ENCODE measurements at regions not wholly inside any gene's neighbourhood (a gene's known extent, or its start where the extent isn't known, plus 50 kb on each side); places are given as distances from the start of the nearest gene placed in this dataset.

- Histone ChIP-seq H3K4me3 (no peak overlapping the region), H3K27me3 (no peaks in the 10 kb centered on the region), H3K9me3 (ENCODE audit: low read depth) (no peaks in the 10 kb centered on the region), H3K27ac (no peak overlapping the region), H3K4me1 (ENCODE audit: low read depth) (peaks cover 17% of the 10 kb centered on the region), H3K36me3 (no peaks in the 10 kb centered on the region)
- no peak for TF ChIP-seq CTCF (IDR thresholded peaks at IDR 0.05; ENCODE audit: low read depth, low read length)
- peak; percentile 43 to 66 for DNase-seq (ENCODE audit: low read depth in 1 of 2, low spot score in 1 of 2)
Measured at GRCh38 chrX:39759526-39760224, 338.1 kb downstream of the BCOR start.

- H3K36me3 ChIP-seq, result no peaks in the 10 kb centered on the region
- H3K27me3 ChIP-seq, result no peaks in the 10 kb centered on the region
- peaks cover 17% of the 10 kb centered on the region for H3K4me1 ChIP-seq (ENCODE audit: low read depth)
- H3K9me3 ChIP-seq (ENCODE audit: low read depth), result no peaks in the 10 kb centered on the region
- no peak for TF ChIP-seq CTCF (IDR thresholded peaks at IDR 0.05; ENCODE audit: low read depth, low read length)
- no peak overlapping the region for H3K27ac ChIP-seq
- no peak for DNase-seq (ENCODE audit: low read depth in 1 of 2, low spot score in 1 of 2)
- no peak overlapping the region for H3K4me3 ChIP-seq
Measured at GRCh38 chrX:39760930-39761329, 336.8 kb downstream of the BCOR start.

- peaks cover 17% of the 10 kb centered on the region for H3K4me1 ChIP-seq (ENCODE audit: low read depth)
- H3K9me3 ChIP-seq (ENCODE audit: low read depth), result no peaks in the 10 kb centered on the region
- H3K36me3 ChIP-seq, result no peaks in the 10 kb centered on the region
- no peak overlapping the region for H3K27ac ChIP-seq
- TF ChIP-seq CTCF (IDR thresholded peaks at IDR 0.05; ENCODE audit: low read depth, low read length), result no peak
- no peaks in the 10 kb centered on the region for H3K27me3 ChIP-seq
- H3K4me3 ChIP-seq, result no peak overlapping the region
- DNase-seq (ENCODE audit: low read depth in 1 of 2, low spot score in 1 of 2), result peak in 1 of 2 donors; percentile 90
Measured at GRCh38 chrX:39762266-39762841, 335.4 kb downstream of the BCOR start.

GRCh38 chrX:39764441-39764914, 333.3 kb downstream of the BCOR start:
- peak in 1 of 2 donors; percentile 57 for DNase-seq (ENCODE audit: low read depth in 1 of 2, low spot score in 1 of 2)
- Histone ChIP-seq H3K27ac (no peak overlapping the region), H3K9me3 (ENCODE audit: low read depth) (no peaks in the 10 kb centered on the region), H3K4me3 (no peak overlapping the region), H3K27me3 (no peaks in the 10 kb centered on the region), H3K4me1 (ENCODE audit: low read depth) (peaks cover 14% of the 10 kb centered on the region), H3K36me3 (no peaks in the 10 kb centered on the region)
- TF ChIP-seq CTCF (IDR thresholded peaks at IDR 0.05; ENCODE audit: low read depth, low read length), result no peak

- DNase-seq (ENCODE audit: low read depth in 1 of 2, low spot score in 1 of 2), result no peak
- Histone ChIP-seq H3K4me3 (no peak overlapping the region), H3K27me3 (no peaks in the 10 kb centered on the region), H3K27ac (no peak overlapping the region), H3K9me3 (ENCODE audit: low read depth) (no peaks in the 10 kb centered on the region), H3K36me3 (no peaks in the 10 kb centered on the region), H3K4me1 (ENCODE audit: low read depth) (peaks cover 8% of the 10 kb centered on the region)
- TF ChIP-seq CTCF (IDR thresholded peaks at IDR 0.05; ENCODE audit: low read depth, low read length), result no peak
Measured at GRCh38 chrX:39765327-39765726, 332.4 kb downstream of the BCOR start.
